Vagina (tissue), 2 donors: ENCODE measurements at regions not wholly inside any gene's neighbourhood (a gene's known extent, or its start where the extent isn't known, plus 50 kb on each side); places are given as distances from the start of the nearest gene placed in this dataset.

Experiments
- POLR2A ChIP-seq, 2 donors: fragments of 450-650 bp; IDR thresholded peaks; one replicate each; pipeline ENCODE4 v1.6.1; 2017; ENCODE audit warnings: antibody characterized with exemption in 2 of 2, mild to moderate bottlenecking in 2 of 2, moderate library complexity in 2 of 2
- TF ChIP-seq, protein P1 (sequence below), 3 experiments: fragments of 450-650 bp in 2 of 3; fragments of 200-600 bp in 1 of 3; sonication (generic) in 1 of 3; IDR thresholded peaks; one replicate each; pipeline ENCODE4 v1.5.1; 2017 to 2019; ENCODE audit warnings: antibody characterized with exemption in 3 of 3, mild to moderate bottlenecking in 2 of 3, moderate library complexity in 2 of 3

DNA sequence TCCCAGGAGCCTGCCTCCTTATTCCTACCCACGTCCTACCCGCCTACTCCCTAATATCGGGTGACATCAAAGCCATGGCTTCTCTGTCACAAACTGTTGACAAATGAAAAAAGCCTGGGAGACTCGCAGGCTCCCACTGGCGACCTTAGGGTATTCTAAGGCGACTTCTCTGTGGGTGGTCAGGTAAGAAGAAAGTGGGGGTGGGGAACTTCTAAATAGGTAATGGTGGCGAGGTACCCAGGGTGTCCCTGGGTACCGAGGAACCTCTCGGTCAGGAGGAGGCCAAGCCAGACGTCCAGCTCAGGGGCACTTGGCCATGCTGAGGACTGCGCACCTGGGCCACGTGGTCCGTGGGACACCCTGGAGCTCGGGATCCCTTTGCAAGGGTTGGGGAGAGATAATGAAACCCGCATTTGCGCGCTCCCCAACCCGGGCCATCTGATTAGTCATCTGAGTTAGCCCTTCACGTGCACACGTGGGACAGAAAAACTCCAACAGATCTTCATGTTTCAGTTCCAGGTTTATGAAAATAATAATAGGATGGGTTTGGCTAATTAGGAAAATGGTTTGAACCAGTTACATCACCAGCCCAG, 78.2 kb downstream of the NR2F2 start:
- TF ChIP-seq, protein P1, sequence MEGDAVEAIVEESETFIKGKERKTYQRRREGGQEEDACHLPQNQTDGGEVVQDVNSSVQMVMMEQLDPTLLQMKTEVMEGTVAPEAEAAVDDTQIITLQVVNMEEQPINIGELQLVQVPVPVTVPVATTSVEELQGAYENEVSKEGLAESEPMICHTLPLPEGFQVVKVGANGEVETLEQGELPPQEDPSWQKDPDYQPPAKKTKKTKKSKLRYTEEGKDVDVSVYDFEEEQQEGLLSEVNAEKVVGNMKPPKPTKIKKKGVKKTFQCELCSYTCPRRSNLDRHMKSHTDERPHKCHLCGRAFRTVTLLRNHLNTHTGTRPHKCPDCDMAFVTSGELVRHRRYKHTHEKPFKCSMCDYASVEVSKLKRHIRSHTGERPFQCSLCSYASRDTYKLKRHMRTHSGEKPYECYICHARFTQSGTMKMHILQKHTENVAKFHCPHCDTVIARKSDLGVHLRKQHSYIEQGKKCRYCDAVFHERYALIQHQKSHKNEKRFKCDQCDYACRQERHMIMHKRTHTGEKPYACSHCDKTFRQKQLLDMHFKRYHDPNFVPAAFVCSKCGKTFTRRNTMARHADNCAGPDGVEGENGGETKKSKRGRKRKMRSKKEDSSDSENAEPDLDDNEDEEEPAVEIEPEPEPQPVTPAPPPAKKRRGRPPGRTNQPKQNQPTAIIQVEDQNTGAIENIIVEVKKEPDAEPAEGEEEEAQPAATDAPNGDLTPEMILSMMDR (IDR thresholded peaks at IDR 0.05): no peak
- TF ChIP-seq POLR2A (IDR thresholded peaks at IDR 0.05): no peak
